GM12875 (cell line): ENCODE measurements at regions not wholly inside any gene's neighbourhood (a gene's known extent, or its start where the extent isn't known, plus 50 kb on each side); places are given as distances from the start of the nearest gene placed in this dataset.

Source experiments
- H3K4me3 ChIP-seq: one replicate; pipeline ENCODE4 v1.5.1; 2011; ENCODE audit warnings: low read depth, low read length, control low read depth
- TF ChIP-seq, protein P1 (sequence below): IDR thresholded peaks from 2 replicates; pipeline ENCODE4 v1.5.1; 2011; ENCODE audit warnings: low read depth, mild to moderate bottlenecking, control low read depth, inconsistent platforms, low read length, moderate library complexity, borderline replicate concordance; ENCODE audit not compliant: insufficient read depth

DNA sequence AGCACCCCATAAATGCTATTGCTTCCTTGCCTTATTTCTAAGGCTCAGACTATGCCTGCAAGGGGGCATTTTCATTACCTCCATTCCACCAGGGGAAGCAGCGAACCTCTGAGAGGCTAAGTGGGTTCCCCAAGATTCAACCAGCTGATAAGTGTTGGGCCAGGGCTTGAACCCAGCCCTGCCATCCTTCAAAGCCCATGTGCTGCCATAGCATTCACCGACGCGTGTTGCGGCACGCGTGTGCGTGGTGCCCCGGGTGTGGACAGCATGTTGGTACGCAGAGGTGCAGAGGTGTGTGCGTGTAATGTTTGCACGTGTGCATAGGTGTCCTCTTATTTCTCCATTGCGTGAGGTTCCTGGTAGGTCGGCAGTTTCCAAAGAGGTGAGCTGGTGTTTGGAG, 66.0 kb upstream of the PPARA start:
- H3K4me3 ChIP-seq = no peak overlapping the region
- TF ChIP-seq, protein P1, sequence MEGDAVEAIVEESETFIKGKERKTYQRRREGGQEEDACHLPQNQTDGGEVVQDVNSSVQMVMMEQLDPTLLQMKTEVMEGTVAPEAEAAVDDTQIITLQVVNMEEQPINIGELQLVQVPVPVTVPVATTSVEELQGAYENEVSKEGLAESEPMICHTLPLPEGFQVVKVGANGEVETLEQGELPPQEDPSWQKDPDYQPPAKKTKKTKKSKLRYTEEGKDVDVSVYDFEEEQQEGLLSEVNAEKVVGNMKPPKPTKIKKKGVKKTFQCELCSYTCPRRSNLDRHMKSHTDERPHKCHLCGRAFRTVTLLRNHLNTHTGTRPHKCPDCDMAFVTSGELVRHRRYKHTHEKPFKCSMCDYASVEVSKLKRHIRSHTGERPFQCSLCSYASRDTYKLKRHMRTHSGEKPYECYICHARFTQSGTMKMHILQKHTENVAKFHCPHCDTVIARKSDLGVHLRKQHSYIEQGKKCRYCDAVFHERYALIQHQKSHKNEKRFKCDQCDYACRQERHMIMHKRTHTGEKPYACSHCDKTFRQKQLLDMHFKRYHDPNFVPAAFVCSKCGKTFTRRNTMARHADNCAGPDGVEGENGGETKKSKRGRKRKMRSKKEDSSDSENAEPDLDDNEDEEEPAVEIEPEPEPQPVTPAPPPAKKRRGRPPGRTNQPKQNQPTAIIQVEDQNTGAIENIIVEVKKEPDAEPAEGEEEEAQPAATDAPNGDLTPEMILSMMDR = no peak

DNA sequence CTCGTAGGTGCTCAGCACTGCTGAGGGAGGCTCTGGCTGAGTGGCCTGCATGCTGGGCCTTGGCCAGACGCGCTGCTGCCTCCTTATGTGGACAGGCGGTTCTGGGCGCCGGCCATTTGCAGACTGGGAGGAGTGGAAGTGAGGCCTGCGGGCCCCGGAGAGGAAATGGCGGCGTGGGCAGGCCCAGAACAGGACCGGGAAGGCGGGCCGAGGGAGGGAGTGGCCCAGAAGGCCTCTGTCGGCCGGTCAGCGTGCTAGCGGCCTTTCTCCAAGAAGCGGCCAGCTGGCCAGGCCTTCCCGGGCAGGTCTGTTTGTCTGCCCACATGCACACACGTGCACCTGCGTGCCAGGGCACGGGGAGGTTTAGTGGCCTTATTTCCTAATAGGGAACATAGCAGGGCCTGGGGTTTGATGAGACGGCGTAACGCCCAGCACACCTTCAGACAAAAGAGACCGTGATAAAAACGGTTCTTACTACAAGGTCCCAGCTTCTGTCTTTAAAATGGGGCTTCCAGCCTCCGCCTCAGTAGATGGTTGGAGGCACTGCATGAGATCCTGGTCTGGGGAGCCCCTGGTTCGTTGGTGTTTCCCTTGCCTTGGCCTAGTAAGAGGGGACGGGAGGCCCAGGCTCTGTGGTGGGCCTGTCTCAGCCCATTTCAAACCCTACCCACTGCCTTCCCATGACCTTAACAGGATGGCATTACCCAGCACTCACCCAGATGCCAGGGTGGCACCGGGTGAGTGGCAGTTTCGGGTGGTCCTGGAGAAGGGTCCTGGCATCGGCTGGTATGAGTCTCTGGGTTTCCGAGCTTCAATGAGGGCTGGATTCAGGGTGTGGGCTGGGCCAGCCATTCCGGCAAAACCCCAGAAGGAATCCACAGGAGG, 65.1 kb upstream of the PPARA start:
- TF ChIP-seq, protein P1 = no peak
- no peak overlapping the region for H3K4me3 ChIP-seq

DNA sequence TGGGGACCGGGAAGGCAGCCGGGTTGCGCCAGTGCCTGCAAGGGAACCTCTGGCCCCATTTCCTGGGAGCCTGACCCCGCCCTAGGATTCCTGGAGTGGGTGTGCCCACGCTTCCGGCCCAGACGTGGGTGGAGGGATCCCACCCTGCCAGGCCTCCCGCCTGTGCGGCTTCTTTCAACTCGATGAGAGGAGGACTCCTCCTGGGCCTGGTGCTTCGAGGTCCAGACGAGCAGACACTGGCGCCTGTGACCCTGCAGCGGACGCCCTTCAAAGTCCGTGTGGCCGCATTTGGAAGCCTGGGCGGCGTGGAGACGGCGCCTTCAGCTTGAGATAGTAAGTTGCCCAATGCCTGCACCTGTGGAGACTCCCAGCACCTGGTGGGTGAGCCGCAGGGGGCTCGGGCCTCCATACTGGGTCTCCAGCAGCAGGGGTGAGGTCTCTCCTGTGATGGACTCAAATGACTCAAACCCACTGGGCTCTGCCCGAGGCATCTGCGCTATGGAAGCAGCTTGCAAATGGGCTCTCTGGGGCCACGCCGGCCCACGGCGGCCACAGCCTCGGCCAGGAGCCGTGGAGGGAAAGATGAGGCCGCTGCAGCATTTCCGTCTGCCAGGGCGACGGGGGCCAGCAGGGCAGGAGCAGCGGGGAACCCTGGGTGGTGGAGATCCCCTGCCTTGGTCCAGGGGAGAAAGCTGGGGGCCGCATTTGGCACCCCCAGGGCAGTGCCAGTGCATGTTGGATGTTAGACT, 64.3 kb upstream of the PPARA start:
- TF ChIP-seq, protein P1 = no peak

DNA sequence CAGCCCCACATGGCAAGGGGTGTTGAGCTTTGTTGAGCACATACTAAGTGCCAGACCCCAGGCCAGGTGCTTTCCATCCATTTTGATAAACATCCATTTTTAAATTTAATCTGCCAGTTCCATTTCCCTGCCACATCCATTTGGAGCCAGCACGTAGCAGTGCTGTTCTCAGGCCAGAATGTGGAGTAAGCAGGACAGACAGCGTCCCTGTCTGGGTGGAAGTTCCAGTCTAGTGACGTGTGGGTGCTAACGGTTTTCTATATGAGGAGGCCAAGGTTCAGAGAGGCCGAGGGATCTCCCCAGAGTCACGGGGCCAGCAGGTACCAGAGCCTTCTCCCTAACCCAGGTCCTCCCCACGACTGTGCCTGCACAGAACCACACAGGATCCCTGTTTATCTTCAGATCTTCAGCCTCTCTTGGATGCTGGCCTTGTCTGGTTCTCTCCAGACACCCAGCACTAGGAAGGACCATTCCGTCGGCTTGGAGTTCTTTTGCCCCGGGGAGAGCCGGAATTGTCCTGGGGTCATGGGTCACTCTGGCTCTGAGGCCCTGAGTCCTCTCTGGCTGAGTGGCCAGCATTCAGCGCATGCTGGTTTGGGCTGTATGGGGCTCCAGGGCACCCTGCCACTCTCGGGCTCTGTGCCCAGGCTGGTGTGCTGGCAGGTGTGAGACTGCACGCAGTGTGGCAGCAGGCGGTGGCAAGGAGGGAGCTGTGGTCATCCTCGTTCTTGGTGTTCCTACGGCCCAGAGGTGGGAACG, 63.6 kb upstream of the PPARA start:
- no peak overlapping the region for H3K4me3 ChIP-seq

More for the DNA sequence above, 64.3 kb upstream of the PPARA start:
- no peak overlapping the region for H3K4me3 ChIP-seq

DNA sequence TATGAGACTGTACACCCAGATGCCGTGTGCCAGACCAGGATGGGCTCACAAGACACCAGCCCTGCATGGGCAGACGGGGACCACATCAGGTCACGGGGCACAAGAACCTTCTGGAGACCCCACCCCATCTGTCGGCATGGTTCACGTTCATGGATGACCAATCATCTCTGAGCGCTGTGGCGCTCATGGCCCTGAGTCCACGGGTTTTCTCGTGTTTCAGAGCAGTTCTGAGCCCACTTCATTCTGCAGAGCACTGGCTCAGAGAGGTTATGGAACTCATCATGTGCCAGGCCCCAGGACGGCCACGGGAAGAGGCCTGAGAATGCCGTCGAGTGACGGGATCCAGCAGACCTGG, 63.0 kb upstream of the PPARA start:
- TF ChIP-seq, protein P1 = no peak
- H3K4me3 ChIP-seq = no peak overlapping the region

More for the DNA sequence above, 63.6 kb upstream of the PPARA start:
- TF ChIP-seq, protein P1 = no peak

DNA sequence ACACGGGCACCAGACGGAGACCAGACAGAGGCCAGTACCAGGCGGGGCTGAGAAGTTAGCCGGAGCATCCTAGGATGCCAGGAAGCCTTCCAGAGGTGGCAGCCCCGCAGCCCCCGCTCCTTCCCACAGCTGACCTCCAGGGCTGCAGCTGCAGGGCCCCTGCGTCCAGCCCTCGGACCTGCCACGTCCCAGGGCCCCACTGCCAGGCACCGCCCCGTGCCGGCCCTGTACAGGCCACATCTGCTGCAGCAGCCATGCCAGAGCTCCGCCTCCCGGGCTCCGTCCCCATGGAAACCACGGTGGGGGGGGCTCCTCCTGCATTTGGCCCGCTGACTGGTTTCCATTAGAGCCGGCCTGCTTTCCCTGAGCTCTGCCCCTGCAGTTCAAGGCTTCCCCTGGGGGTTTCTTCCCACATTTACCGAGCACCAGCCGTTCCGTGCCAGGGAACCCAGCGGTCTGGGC, 62.5 kb upstream of the PPARA start:
- H3K4me3 ChIP-seq = no peak overlapping the region
- TF ChIP-seq, protein P1 = no peak
